ENCODE measurements at regions not wholly inside any gene's neighbourhood (a gene's known extent, or its start where the extent isn't known, plus 50 kb on each side); places are given as distances from the start of the nearest gene placed in this dataset.

DNA sequence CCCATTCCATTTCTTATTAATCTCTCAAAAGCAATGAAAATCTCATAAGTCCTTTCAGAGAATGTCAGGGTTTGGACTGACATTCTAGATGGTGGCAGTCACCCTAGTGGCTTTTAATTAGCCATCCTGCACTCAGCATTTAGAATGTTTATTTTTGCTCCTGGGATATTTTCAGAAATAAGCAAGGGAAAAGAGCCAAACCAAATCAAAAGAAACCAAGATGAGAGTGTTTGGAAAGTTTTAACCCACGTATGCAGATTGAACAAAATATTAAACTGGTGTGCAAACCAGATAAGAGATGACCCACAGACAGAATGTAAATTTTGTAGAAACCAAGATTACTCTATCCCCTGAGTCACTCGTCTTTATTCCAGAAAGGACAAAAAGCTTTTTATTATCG, 275.8 kb downstream of the SQOR start:
- DNase-seq (ENCODE audit: insufficient read length, low spot score), result no peak
- TF ChIP-seq POU2F2 (IDR thresholded peaks at IDR 0.05; ENCODE audit: low read depth, low read length), result no peak
- no peak for TF ChIP-seq PAX5 (IDR thresholded peaks at IDR 0.05; ENCODE audit: insufficient read depth, low read length, severe bottlenecking)
- no peak for TF ChIP-seq TAF1 (IDR thresholded peaks at IDR 0.05; ENCODE audit: low read depth, low read length)
- no peak for TF ChIP-seq POLR2AphosphoS5 (IDR thresholded peaks at IDR 0.05; ENCODE audit: low read depth, low read length)
- no peak for TF ChIP-seq SPI1 (IDR thresholded peaks at IDR 0.05; ENCODE audit: low read depth, low read length)
- no peak for TF ChIP-seq POLR2A (IDR thresholded peaks at IDR 0.05; ENCODE audit: low read depth, low read length)
- FAIRE-seq, result no peak

DNA sequence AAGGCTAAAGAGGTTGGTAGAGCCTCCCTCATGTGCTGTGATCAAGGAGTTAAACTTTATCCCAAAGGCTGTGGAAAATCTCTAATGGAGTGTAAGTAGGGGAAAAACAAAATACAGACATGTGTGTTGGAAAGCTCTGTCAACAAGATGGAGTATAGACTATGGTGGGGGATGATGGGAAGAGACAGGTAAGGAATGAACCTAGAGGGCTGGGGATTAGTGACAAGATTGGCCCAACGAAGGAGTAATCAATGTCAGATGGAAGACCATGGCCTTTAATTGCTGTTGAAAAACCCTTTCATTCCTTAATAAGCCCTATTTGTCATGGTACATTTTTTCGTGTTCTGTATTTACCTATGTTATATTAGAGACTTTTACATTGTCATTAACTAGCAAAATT, 278.6 kb downstream of the SQOR start:
- FAIRE-seq (no peak), DNase-seq (ENCODE audit: insufficient read length, low spot score) (no peak)
- no peak for TF ChIP-seq POLR2AphosphoS5 (IDR thresholded peaks at IDR 0.05; ENCODE audit: low read depth, low read length)
- TF ChIP-seq SPI1 (IDR thresholded peaks at IDR 0.05; ENCODE audit: low read depth, low read length), result no peak
- TF ChIP-seq POLR2A (IDR thresholded peaks at IDR 0.05; ENCODE audit: low read depth, low read length), result no peak
- TF ChIP-seq PAX5 (IDR thresholded peaks at IDR 0.05; ENCODE audit: insufficient read depth, low read length, severe bottlenecking), result no peak
- TF ChIP-seq POU2F2 (IDR thresholded peaks at IDR 0.05; ENCODE audit: low read depth, low read length), result no peak
- TF ChIP-seq TAF1 (IDR thresholded peaks at IDR 0.05; ENCODE audit: low read depth, low read length), result no peak

DNA sequence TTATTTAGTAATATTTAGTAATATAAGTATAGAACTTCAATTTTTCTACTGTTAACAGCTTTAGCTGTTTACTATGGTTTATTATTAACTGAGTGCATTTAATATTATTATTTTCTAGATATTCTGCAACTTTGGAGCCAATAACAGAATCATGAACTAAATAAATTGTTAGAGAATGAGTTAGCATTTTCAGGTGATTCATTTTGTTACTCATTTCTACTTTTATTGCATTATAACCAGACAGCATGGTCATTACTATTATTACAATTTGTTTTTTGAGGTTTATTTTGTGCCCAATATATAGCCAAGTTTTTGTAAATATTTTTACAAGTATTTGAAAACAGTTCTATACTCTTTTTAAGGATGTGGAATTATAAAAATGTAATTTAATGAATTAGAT, 279.6 kb downstream of the SQOR start:
- FAIRE-seq, result no peak
- no peak for DNase-seq (ENCODE audit: insufficient read length, low spot score)
- TF ChIP-seq POLR2AphosphoS5 (IDR thresholded peaks at IDR 0.05; ENCODE audit: low read depth, low read length) (no peak), POLR2A (IDR thresholded peaks at IDR 0.05; ENCODE audit: low read depth, low read length) (no peak), TAF1 (IDR thresholded peaks at IDR 0.05; ENCODE audit: low read depth, low read length) (no peak), POU2F2 (IDR thresholded peaks at IDR 0.05; ENCODE audit: low read depth, low read length) (no peak), PAX5 (IDR thresholded peaks at IDR 0.05; ENCODE audit: insufficient read depth, low read length, severe bottlenecking) (no peak), SPI1 (IDR thresholded peaks at IDR 0.05; ENCODE audit: low read depth, low read length) (no peak)

DNA sequence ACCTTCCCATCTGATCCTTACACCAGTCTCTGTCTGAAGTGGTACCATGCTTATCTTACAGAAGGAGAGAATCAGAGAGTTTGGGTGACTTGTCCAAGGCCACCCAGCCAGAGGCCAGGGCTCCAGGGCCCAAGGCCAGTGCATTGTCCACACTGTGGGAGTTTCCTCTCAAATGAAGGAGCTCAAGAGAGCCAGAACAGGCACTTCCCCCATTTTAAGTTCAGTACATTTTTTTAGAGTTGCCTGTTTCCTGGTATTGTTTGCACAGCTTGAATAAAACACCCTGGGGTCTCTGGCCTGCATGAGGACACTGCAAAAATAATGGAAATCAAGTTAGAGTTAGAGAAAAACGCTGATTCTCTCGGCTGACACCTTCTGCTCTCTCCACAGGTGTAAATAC, 284.0 kb downstream of the SQOR start:
- DNase-seq (ENCODE audit: insufficient read length, low spot score) (no peak), FAIRE-seq (no peak)
- TF ChIP-seq POLR2AphosphoS5 (IDR thresholded peaks at IDR 0.05; ENCODE audit: low read depth, low read length) (no peak), POU2F2 (IDR thresholded peaks at IDR 0.05; ENCODE audit: low read depth, low read length) (no peak), PAX5 (IDR thresholded peaks at IDR 0.05; ENCODE audit: insufficient read depth, low read length, severe bottlenecking) (no peak), POLR2A (IDR thresholded peaks at IDR 0.05; ENCODE audit: low read depth, low read length) (no peak), TAF1 (IDR thresholded peaks at IDR 0.05; ENCODE audit: low read depth, low read length) (no peak), SPI1 (IDR thresholded peaks at IDR 0.05; ENCODE audit: low read depth, low read length) (no peak)

DNA sequence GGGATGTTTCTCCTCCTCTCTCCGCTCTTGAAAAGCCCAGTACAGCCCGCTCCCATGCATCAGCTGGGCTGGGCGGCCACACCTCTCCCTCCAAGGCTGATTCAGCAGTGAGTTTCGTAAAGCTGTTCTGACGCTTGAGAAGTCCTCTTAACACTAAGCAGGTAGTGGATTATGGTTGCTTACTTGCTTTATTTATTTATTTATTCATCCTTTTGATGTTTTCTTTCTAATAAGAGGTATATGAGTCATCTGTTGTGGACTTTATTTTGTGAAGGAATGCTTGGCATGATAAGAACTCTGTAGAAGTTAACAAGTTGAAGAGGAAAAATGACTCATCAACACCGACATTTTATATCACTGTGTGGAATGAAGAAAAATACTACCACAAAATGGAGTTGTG, 285.0 kb downstream of the SQOR start:
- FAIRE-seq, result no peak

DNA sequence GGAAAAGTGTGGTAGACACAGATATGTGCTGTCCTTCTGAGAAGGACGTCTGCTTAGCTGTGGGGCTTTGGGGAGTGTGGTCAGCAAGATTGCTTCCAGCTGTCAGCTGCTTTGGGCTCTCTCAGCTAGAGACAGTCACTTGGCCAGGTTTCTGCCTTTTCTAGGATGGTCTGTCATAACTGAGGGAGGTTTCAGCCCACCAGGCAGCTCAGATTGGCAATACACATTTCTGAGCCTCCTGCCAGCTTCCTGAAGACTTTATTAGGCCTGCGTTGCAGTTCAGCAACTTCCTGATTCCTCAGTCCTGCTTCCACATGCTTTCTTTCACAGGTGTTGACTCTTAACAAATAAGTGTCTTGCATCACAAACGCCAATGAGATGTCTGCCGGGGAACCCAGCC, 286.5 kb downstream of the SQOR start:
- FAIRE-seq, result no peak
- no peak for DNase-seq (ENCODE audit: insufficient read length, low spot score)
- TF ChIP-seq PAX5 (IDR thresholded peaks at IDR 0.05; ENCODE audit: insufficient read depth, low read length, severe bottlenecking) (no peak), POU2F2 (IDR thresholded peaks at IDR 0.05; ENCODE audit: low read depth, low read length) (no peak), TAF1 (IDR thresholded peaks at IDR 0.05; ENCODE audit: low read depth, low read length) (no peak), POLR2A (IDR thresholded peaks at IDR 0.05; ENCODE audit: low read depth, low read length) (no peak), SPI1 (IDR thresholded peaks at IDR 0.05; ENCODE audit: low read depth, low read length) (no peak)

More for the DNA sequence above, 285.0 kb downstream of the SQOR start:
- TF ChIP-seq SPI1 (IDR thresholded peaks at IDR 0.05; ENCODE audit: low read depth, low read length) (no peak), TAF1 (IDR thresholded peaks at IDR 0.05; ENCODE audit: low read depth, low read length) (no peak)
- DNase-seq (ENCODE audit: insufficient read length, low spot score), result no peak

DNA sequence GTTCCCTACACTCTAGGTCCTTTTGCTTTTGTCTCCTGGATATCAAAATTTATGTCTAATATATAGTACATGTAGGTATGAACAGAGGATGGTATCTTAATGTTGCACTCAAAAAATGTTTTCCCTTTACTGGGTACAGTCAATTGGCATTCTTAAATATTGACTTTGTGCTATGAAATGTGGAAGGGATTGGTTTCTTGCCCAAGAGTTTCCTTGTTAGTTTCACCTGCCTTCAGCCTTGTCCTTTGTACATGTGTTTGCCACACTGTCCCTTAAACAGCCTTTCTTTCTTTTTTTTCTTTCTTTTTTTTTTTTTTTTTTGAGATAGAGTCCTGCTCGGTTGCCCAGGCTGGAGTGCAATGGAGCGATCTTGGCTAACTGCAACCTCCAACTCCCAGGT, 287.1 kb downstream of the SQOR start:
- FAIRE-seq, result no peak

DNA sequence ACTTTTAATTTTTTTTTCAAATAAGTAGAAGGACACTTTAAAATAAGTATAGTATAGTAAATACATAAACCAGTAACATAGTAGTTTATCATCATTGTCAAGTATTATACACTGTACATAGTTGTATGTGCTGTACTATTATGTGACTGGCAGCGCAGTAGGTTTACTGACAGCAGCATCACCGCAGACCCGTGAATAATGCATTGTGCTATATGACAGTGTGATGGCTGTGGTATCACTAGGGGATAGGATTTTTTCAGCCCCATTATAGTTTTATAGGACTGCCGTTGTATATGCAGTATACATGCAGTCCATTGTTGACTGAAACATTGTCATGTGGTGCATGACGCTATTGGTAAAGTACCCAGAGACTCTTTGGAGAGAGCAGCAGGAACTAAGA, 306.5 kb downstream of the SQOR start:
- TF ChIP-seq TAF1 (IDR thresholded peaks at IDR 0.05; ENCODE audit: low read depth, low read length) (no peak), POLR2AphosphoS5 (IDR thresholded peaks at IDR 0.05; ENCODE audit: low read depth, low read length) (no peak), SPI1 (IDR thresholded peaks at IDR 0.05; ENCODE audit: low read depth, low read length) (no peak), PAX5 (IDR thresholded peaks at IDR 0.05; ENCODE audit: insufficient read depth, low read length, severe bottlenecking) (no peak), POLR2A (IDR thresholded peaks at IDR 0.05; ENCODE audit: low read depth, low read length) (no peak), POU2F2 (IDR thresholded peaks at IDR 0.05; ENCODE audit: low read depth, low read length) (no peak)
- FAIRE-seq, result no peak
- DNase-seq (ENCODE audit: insufficient read length, low spot score), result no peak

More for the DNA sequence above, 287.1 kb downstream of the SQOR start:
- DNase-seq (ENCODE audit: insufficient read length, low spot score), result no peak
- no peak for TF ChIP-seq POU2F2 (IDR thresholded peaks at IDR 0.05; ENCODE audit: low read depth, low read length)
- TF ChIP-seq POLR2A (IDR thresholded peaks at IDR 0.05; ENCODE audit: low read depth, low read length), result no peak
- no peak for TF ChIP-seq TAF1 (IDR thresholded peaks at IDR 0.05; ENCODE audit: low read depth, low read length)
- TF ChIP-seq POLR2AphosphoS5 (IDR thresholded peaks at IDR 0.05; ENCODE audit: low read depth, low read length), result no peak
- no peak for TF ChIP-seq PAX5 (IDR thresholded peaks at IDR 0.05; ENCODE audit: insufficient read depth, low read length, severe bottlenecking)
- TF ChIP-seq SPI1 (IDR thresholded peaks at IDR 0.05; ENCODE audit: low read depth, low read length), result no peak

DNA sequence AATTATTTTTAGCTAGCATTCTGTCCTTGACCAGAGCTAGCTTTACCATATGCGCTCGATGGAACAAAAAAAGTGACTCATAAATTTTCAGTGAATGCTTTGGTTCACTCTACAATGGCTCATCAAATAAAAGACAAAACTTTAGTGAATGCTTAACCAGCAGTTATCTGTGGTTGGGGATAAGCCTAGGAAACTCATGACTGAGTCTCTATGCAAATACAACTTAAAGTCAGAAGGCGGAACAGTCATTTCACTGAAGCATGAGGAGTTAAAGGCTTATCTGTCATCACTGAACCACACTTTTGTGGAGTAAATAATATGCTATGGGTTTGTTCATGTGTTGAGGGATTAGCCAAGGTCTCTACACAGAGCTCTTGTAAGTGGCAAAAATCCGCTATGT, 308.4 kb downstream of the SQOR start:
- TF ChIP-seq POU2F2 (IDR thresholded peaks at IDR 0.05; ENCODE audit: low read depth, low read length) (no peak), TAF1 (IDR thresholded peaks at IDR 0.05; ENCODE audit: low read depth, low read length) (no peak), SPI1 (IDR thresholded peaks at IDR 0.05; ENCODE audit: low read depth, low read length) (no peak), POLR2AphosphoS5 (IDR thresholded peaks at IDR 0.05; ENCODE audit: low read depth, low read length) (no peak), POLR2A (IDR thresholded peaks at IDR 0.05; ENCODE audit: low read depth, low read length) (no peak), PAX5 (IDR thresholded peaks at IDR 0.05; ENCODE audit: insufficient read depth, low read length, severe bottlenecking) (no peak)
- no peak for DNase-seq (ENCODE audit: insufficient read length, low spot score)
- no peak for FAIRE-seq

DNA sequence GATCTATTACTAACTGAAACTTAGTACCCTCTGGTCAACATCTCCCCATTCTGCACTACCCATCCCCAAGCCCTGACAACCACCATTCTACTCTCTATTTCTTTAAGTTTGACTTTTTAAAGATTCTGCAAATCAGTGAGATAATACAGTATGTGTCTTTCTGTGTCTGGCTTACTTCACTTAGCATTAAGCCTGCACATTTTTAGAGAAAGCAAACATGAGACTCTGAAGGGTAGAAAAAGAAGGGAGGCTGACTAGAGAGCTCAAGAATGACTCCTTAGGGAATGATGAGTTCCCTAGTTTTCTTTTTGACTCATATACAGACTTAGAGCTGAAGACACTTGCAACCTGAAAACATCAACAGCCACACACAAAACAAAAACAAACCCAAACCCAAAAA, 311.3 kb downstream of the SQOR start:
- DNase-seq (ENCODE audit: insufficient read length, low spot score) (no peak), FAIRE-seq (no peak)
- TF ChIP-seq POLR2AphosphoS5 (IDR thresholded peaks at IDR 0.05; ENCODE audit: low read depth, low read length), result no peak
- TF ChIP-seq POU2F2 (IDR thresholded peaks at IDR 0.05; ENCODE audit: low read depth, low read length), result no peak
- no peak for TF ChIP-seq PAX5 (IDR thresholded peaks at IDR 0.05; ENCODE audit: insufficient read depth, low read length, severe bottlenecking)
- no peak for TF ChIP-seq POLR2A (IDR thresholded peaks at IDR 0.05; ENCODE audit: low read depth, low read length)
- TF ChIP-seq SPI1 (IDR thresholded peaks at IDR 0.05; ENCODE audit: low read depth, low read length), result no peak
- TF ChIP-seq TAF1 (IDR thresholded peaks at IDR 0.05; ENCODE audit: low read depth, low read length), result no peak
